Mucosa of descending colon (tissue), 3 donors: ENCODE measurements at regions not wholly inside any gene's neighbourhood (a gene's known extent, or its start where the extent isn't known, plus 50 kb on each side); places are given as distances from the start of the nearest gene placed in this dataset.

ENCODE experiments used
- ATAC-seq: fragments of 200-7000 bp; cut with Tn5 transposase; one replicate; pipeline ENCODE4 v1.9.1; 2020; ENCODE audit warnings: mild to moderate bottlenecking, moderate library complexity
- DNase-seq, 3 donors: peaks; one replicate each; pipeline ENCODE4 v3.0.0-alpha.2; 2020
- H3K36me3 ChIP-seq: fragments of 200-600 bp; one replicate; pipeline ENCODE4 v1.8.0; 2021; ENCODE audit warnings: low read depth, mild to moderate bottlenecking
- H3K4me1 ChIP-seq: fragments of 200-600 bp; one replicate; pipeline ENCODE4 v1.8.0; 2021; ENCODE audit warnings: low read depth, mild to moderate bottlenecking
- H3K4me3 ChIP-seq: fragments of 200-600 bp; one replicate; pipeline ENCODE4 v1.8.0; 2021; ENCODE audit warnings: mild to moderate bottlenecking
- H3K9me3 ChIP-seq: fragments of 200-600 bp; one replicate; pipeline ENCODE4 v1.8.0; 2021; ENCODE audit warnings: mild to moderate bottlenecking
- intact Hi-C, 2 donors: fragments of 100-400 bp; cut with DNase I in 1 of 2; cut with micrococcal nuclease in 1 of 2; formaldehyde crosslinking; loops; one replicate each; pipeline versions ENCODE4 v1.11.0 to v1.11.1; 2022; cut with DNase I, micrococcal nuclease
- TF ChIP-seq, protein P1 (sequence below): fragments of 200-600 bp; IDR thresholded peaks from one replicate; pipeline ENCODE4 v1.8.0; 2022; ENCODE audit warnings: antibody characterized with exemption, mild to moderate bottlenecking
- donor health status: DM: no; HTN: no; CAD: no; lungs with moderate emphysema.
- donor health status: DM: no; HTN: no; CAD: no.
- donor health status: DM: no; HTN: yes; CAD: no.

DNA sequence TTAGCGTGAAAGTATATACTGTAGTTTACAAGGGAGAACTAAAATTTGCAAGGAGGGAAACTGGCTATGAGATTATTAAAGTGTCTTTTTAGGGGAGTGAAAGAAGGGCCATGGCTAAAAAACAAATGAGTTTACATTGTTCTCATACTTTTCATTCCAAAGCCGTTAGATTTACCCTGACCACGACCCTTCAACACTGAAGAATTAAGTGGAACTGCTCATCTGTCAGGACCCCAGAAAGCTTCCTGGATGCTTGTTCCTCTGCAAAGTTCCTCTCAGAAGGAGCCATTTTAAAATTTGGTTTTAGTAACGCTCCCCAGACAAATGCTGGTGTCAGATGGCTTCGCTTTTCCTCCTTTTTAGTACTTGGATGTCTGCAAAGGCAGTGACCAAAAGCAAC lies 82.7 kb upstream of the ZBTB18 start:
- intact Hi-C loops: no loop called here
- no peaks in the 10 kb centered on the region for H3K36me3 ChIP-seq
- TF ChIP-seq, protein P1, sequence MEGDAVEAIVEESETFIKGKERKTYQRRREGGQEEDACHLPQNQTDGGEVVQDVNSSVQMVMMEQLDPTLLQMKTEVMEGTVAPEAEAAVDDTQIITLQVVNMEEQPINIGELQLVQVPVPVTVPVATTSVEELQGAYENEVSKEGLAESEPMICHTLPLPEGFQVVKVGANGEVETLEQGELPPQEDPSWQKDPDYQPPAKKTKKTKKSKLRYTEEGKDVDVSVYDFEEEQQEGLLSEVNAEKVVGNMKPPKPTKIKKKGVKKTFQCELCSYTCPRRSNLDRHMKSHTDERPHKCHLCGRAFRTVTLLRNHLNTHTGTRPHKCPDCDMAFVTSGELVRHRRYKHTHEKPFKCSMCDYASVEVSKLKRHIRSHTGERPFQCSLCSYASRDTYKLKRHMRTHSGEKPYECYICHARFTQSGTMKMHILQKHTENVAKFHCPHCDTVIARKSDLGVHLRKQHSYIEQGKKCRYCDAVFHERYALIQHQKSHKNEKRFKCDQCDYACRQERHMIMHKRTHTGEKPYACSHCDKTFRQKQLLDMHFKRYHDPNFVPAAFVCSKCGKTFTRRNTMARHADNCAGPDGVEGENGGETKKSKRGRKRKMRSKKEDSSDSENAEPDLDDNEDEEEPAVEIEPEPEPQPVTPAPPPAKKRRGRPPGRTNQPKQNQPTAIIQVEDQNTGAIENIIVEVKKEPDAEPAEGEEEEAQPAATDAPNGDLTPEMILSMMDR: no peak
- ATAC-seq (no peak), DNase-seq (no peak)
- H3K4me3 ChIP-seq: no peak overlapping the region
- no peaks in the 10 kb centered on the region for H3K9me3 ChIP-seq
- H3K4me1 ChIP-seq: no peaks in the 10 kb centered on the region

DNA sequence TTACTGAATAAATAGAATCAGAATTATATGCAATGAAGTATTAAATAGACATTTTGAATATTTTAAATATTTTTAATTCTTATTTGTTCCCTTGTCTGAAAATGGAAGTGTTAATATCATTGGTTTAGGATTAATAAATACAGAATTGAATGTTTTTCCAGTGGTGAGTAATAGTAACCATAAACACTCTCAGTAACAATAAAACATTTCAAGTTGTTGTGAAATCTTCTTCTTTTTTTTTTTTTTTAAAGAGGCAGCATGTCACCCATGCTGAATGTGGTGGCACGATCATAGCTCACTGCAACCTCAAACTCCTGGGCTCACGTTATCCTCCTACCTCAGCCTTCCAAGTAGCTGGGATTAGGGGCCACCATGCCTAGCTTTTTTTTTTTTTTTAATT lies 86.2 kb upstream of the ZBTB18 start:
- H3K9me3 ChIP-seq: no peaks in the 10 kb centered on the region
- H3K4me1 ChIP-seq: no peaks in the 10 kb centered on the region
- no peaks in the 10 kb centered on the region for H3K36me3 ChIP-seq
- intact Hi-C loops: no loop called here
- DNase-seq: no peak
- ATAC-seq: no peak
- no peak overlapping the region for H3K4me3 ChIP-seq
- TF ChIP-seq, protein P1: no peak

DNA sequence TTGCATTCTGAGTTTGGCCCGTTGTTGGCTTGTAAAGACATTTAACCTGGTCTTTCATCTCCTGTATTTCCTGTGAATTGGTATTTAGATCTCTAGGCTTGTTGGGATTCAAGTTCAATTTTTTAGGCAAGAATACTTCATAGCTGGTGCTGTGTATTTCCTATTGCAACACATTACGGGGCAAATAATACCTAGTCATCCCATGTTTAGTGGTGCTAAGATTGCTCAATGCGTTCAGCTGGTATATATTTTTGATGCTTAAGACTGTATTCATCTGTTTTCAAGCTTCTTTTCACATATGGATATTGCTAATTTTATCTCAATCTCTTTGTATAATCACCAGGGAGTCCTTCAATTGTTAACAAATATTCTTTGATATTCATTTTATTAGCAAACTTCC lies 87.5 kb upstream of the ZBTB18 start:
- Histone ChIP-seq H3K36me3 (no peaks in the 10 kb centered on the region), H3K9me3 (no peaks in the 10 kb centered on the region), H3K4me1 (no peaks in the 10 kb centered on the region), H3K4me3 (no peak overlapping the region)
- ATAC-seq (no peak), DNase-seq (no peak)
- TF ChIP-seq, protein P1: no peak
- intact Hi-C loops: no loop called here

DNA sequence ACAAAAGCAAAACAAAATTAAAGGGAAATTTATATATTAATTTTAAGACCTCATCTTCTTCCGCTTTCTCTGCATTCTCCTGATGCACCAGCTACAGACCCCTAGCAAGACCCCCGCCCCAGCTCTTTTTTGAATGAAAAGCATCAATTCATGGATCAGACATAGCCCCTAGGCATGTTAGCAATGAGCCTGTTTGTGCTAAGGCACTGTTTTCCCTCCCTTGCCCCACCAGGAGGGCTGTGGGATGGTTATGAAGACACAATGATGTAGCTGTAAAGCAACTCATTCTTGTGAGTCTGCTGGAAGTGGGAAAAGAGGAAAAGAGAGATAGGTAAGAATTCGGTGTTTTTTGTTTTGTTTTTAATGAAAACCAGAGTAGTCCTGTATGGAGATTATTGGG lies 88.5 kb upstream of the ZBTB18 start:
- H3K4me3 ChIP-seq: no peak overlapping the region
- H3K36me3 ChIP-seq: no peaks in the 10 kb centered on the region
- H3K9me3 ChIP-seq: no peaks in the 10 kb centered on the region
- H3K4me1 ChIP-seq: no peaks in the 10 kb centered on the region
- ATAC-seq (no peak), DNase-seq (no peak)
- intact Hi-C loops: no loop called here
- TF ChIP-seq, protein P1: no peak

DNA sequence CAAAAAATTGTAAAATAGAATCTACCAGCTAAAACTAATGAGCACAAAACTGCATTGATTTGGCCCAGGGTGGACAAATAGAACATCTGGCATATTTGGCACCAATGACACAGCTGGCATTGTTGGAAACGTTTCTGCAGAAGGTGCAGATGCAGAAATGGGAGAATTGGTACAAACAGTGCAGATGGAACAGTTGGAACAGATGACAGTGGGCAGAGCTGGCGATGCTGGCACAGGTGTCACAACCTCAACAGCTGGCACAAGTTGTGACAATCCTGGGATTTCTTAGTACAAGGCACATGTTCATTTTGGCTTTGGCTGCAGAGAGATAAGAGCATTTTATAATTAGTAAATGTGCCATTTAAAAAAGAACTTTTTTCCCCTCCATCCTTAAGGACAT lies 91.1 kb upstream of the ZBTB18 start:
- TF ChIP-seq, protein P1: no peak
- ATAC-seq (no peak), DNase-seq (no peak)
- Histone ChIP-seq H3K36me3 (no peaks in the 10 kb centered on the region), H3K4me1 (no peaks in the 10 kb centered on the region), H3K4me3 (no peak overlapping the region), H3K9me3 (no peaks in the 10 kb centered on the region)
- intact Hi-C loops: no loop called here

DNA sequence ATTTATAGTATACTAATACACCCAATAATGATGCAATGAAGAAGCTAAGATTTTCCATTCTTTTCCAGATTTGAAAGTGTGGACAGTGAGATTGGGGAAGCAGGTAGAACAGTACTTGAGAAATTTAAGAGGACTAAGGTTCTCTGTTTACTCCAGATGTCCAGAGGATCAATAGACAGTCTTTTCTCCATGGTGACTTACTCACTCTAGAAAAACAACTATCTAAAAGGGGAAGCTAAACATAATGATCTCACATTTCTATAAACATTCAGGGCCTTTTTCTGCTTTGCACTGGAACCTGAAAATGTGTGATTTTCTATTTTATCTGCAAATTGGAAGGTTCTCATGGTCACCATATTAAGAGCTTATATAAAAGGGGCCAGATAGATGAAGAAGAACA lies 93.9 kb upstream of the ZBTB18 start:
- no peaks in the 10 kb centered on the region for H3K36me3 ChIP-seq
- TF ChIP-seq, protein P1: no peak
- DNase-seq (no peak), ATAC-seq (no peak)
- intact Hi-C loops: no loop called here
- no peaks in the 10 kb centered on the region for H3K9me3 ChIP-seq
- H3K4me3 ChIP-seq: no peak overlapping the region
- no peaks in the 10 kb centered on the region for H3K4me1 ChIP-seq
